BLaER1 treated with 17β-estradiol and CSF1 and Interleukin-3, amounts not matched to agents 10 nM and 100 nM (cell line): ENCODE measurements at regions not wholly inside any gene's neighbourhood (a gene's known extent, or its start where the extent isn't known, plus 50 kb on each side); places are given as distances from the start of the nearest gene placed in this dataset.
A peak's percentile ranks its signal among the peaks of the same experiment; 100 is the strongest.

Experiments
- H3K27ac ChIP-seq, 11 experiments: shearing (Covaris generic); formaldehyde crosslinking; 2 replicates each; pipeline ENCODE4 v1.8.1; 2022
- H3K27me3 ChIP-seq, 11 experiments: shearing (Covaris generic); formaldehyde crosslinking; 2 replicates each; pipeline ENCODE4 v1.8.1; 2022
- H3K36me3 ChIP-seq, 11 experiments: shearing (Covaris generic); formaldehyde crosslinking; 2 replicates each; pipeline ENCODE4 v1.8.1; 2022
- H3K4me1 ChIP-seq, 10 experiments: shearing (Covaris generic); formaldehyde crosslinking; 2 replicates each; pipeline ENCODE4 v1.8.1; 2022
- H3K4me2 ChIP-seq, 11 experiments: shearing (Covaris generic); formaldehyde crosslinking; 2 replicates each; pipeline ENCODE4 v1.8.1; 2022
- H3K4me3 ChIP-seq, 10 experiments: shearing (Covaris generic); formaldehyde crosslinking; 2 replicates each; pipeline ENCODE4 v1.8.1; 2022
- H3K9ac ChIP-seq, 11 experiments: shearing (Covaris generic); formaldehyde crosslinking; 2 replicates each; pipeline ENCODE4 v1.8.1; 2022
- H3K9me3 ChIP-seq, 11 experiments: shearing (Covaris generic); formaldehyde crosslinking; replicated peaks in 1 of 11; 2 replicates each; pipeline ENCODE4 v1.8.1; 2022
- H4K20me1 ChIP-seq, 11 experiments: shearing (Covaris generic); formaldehyde crosslinking; 2 replicates each; pipeline ENCODE4 v1.8.1; 2022
- Cebpa-rat ChIP-seq, 11 experiments: shearing (Covaris generic); IDR thresholded peaks; 2 replicates each; pipeline ENCODE4 v1.8.1; 2022

- TF ChIP-seq Cebpa-rat (IDR thresholded peaks at IDR 0.05) = no peak
- H3K36me3 ChIP-seq = peaks cover 0 to 38% (median 11%) of the 10 kb centered on the region in 11 experiments; a peak in 14 of 22 replicates
- no peaks in the 10 kb centered on the region for H4K20me1 ChIP-seq
- H3K4me1 ChIP-seq = peaks cover 17 to 21% (median 20%) of the 10 kb centered on the region in 10 experiments
- no peak overlapping the region for H3K27ac ChIP-seq
- H3K4me2 ChIP-seq = no peak overlapping the region
- H3K27me3 ChIP-seq = no peaks in the 10 kb centered on the region
- H3K4me3 ChIP-seq = no peak overlapping the region
- H3K9me3 ChIP-seq = no peaks in the 10 kb centered on the region
- no peak overlapping the region for H3K9ac ChIP-seq
These were observed 149.6 kb downstream of the KATNIP start for GRCh38 chr16:27699540-27699939.

DNA sequence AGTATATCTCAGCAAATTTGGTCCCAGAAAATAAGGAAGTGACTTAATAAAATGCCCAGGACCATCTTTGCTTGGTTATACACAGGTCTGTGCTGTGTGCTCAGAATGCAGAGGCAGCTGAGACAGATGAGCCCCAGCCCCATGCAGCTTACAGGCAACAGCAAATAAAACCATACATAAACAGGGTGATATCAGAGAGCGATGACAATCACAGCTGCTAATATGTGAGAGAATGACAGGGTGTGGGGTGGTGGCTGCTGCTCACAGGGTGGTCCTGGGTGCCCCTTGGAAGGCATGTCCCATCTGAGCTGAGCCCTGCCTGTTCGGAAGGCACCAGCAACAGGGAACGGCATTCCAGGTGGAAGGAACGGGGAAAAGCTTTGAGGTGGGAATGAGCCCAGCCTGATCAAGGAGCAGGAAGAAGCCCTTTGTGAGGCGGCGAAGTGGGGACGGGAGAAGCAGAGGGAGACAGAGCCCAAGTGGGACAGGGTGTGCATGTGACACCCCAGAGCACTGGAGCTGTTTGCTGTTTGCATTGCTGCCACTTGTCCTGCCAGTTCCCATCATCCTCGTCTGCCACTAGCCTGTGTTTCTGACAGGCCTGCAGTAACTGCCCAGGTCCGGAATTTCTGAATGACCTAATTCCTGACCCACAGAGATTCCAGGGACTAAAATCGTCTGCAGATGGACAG lies 150.5 kb downstream of the KATNIP start:
- H4K20me1 ChIP-seq = no peaks in the 10 kb centered on the region
- no peak overlapping the region for H3K9ac ChIP-seq
- no peak overlapping the region for H3K27ac ChIP-seq
- H3K4me1 ChIP-seq = peaks cover 17 to 22% (median 20%) of the 10 kb centered on the region in 10 experiments
- H3K27me3 ChIP-seq = no peaks in the 10 kb centered on the region
- H3K9me3 ChIP-seq = no peaks in the 10 kb centered on the region
- H3K4me3 ChIP-seq = no peak overlapping the region
- peaks cover 0 to 41% (median 11%) of the 10 kb centered on the region in 11 experiments; a peak in 14 of 22 replicates for H3K36me3 ChIP-seq
- no peak for TF ChIP-seq Cebpa-rat (IDR thresholded peaks at IDR 0.05)
- no peak overlapping the region for H3K4me2 ChIP-seq

DNA sequence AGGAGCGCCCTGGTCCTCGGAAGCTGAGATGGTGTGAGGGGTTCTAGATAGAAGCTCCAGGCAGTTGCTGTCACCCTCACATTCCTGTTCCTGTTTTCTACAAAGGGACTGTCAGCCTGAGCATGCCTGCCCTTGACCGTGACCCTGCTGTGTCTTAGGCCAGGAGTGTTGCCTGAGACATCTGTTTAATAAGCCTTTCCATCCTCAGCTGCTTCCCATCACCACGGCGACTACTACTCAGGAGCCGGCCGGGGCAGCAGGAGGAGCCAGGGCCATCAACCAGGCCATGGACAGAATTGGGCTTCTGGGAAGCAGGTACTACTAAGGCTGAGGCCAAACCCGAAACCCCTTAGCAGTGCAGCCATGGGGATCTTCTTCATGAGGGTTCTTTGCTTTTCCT lies 151.4 kb downstream of the KATNIP start:
- Histone ChIP-seq H3K4me3 (no peak overlapping the region), H3K4me2 (no peak overlapping the region), H3K4me1 (peaks cover 17 to 22% (median 20%) of the 10 kb centered on the region in 10 experiments), H4K20me1 (no peaks in the 10 kb centered on the region), H3K27ac (no peak overlapping the region), H3K9me3 (no peaks in the 10 kb centered on the region), H3K36me3 (peaks cover 0 to 45% (median 11%) of the 10 kb centered on the region in 11 experiments; a peak in 14 of 22 replicates), H3K27me3 (no peaks in the 10 kb centered on the region), H3K9ac (no peak overlapping the region)
- TF ChIP-seq Cebpa-rat (IDR thresholded peaks at IDR 0.05) = no peak

DNA sequence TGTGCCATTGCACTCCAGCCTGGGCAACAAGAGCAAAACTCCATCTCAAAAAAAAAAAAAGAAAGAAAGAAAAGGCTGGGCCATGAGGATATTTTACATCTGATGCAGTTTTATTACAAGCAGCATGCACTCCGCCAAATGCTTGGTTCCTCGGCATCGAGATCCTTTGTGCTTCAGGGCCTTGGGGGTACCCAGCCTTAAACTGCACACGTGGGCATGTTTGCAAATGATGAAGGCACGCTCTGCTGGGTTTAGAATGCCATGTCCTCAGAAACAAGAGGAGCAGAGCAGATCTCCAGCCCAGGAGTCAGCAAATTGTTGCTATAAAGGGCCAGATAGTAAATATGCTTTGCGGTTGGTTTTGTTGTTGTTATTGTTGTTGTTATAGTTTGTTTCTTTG lies 153.2 kb downstream of the KATNIP start:
- H3K27me3 ChIP-seq = no peaks in the 10 kb centered on the region
- no peaks in the 10 kb centered on the region for H3K9me3 ChIP-seq
- peak overlapping the region in 5 of 11 experiments; percentile 33 to 49 (median 47); a peak in 5 of 22 replicates for H3K9ac ChIP-seq
- H3K27ac ChIP-seq = peak overlapping the region in 9 of 11 experiments; percentile 33 to 71 (median 61); a peak in 15 of 22 replicates
- no peak for TF ChIP-seq Cebpa-rat (IDR thresholded peaks at IDR 0.05)
- H3K36me3 ChIP-seq = peaks cover 0 to 52% (median 11%) of the 10 kb centered on the region in 11 experiments; a peak in 15 of 22 replicates
- peaks cover 17 to 22% (median 20%) of the 10 kb centered on the region in 10 experiments for H3K4me1 ChIP-seq
- peak overlapping the region; percentile 54 to 80 (median 73) for H3K4me2 ChIP-seq
- H4K20me1 ChIP-seq = no peaks in the 10 kb centered on the region
- no peak overlapping the region for H3K4me3 ChIP-seq

- H3K36me3 ChIP-seq = peaks cover 0 to 52% (median 9%) of the 10 kb centered on the region in 11 experiments; a peak in 15 of 22 replicates
- no peak for TF ChIP-seq Cebpa-rat (IDR thresholded peaks at IDR 0.05)
- H3K27ac ChIP-seq = peak overlapping the region in 10 of 11 experiments; percentile 33 to 71 (median 60); a peak in 19 of 22 replicates
- peak overlapping the region in 7 of 11 experiments; percentile 3 to 49 (median 45); a peak in 13 of 22 replicates for H3K9ac ChIP-seq
- H3K4me2 ChIP-seq = peak overlapping the region; percentile 54 to 80 (median 73)
- no peaks in the 10 kb centered on the region for H4K20me1 ChIP-seq
- H3K4me1 ChIP-seq = peaks cover 17 to 22% (median 20%) of the 10 kb centered on the region in 10 experiments
- H3K9me3 ChIP-seq = no peaks in the 10 kb centered on the region
- no peaks in the 10 kb centered on the region for H3K27me3 ChIP-seq
- no peak overlapping the region; a peak in 1 of 20 replicates for H3K4me3 ChIP-seq
These were observed 153.6 kb downstream of the KATNIP start for GRCh38 chr16:27703545-27703944.

GRCh38 chr16:27704252-27704651 lies 154.3 kb downstream of the KATNIP start:
- Histone ChIP-seq H3K4me1 (peaks cover 17 to 22% (median 20%) of the 10 kb centered on the region in 10 experiments), H3K9ac (peak overlapping the region in 4 of 11 experiments; percentile 42 to 49 (median 46); a peak in 7 of 22 replicates), H3K4me3 (no peak overlapping the region), H3K36me3 (peaks cover 0 to 51% (median 7%) of the 10 kb centered on the region in 11 experiments; a peak in 12 of 22 replicates), H3K27ac (peak overlapping the region in 9 of 11 experiments; percentile 33 to 71 (median 61); a peak in 15 of 22 replicates), H3K9me3 (no peaks in the 10 kb centered on the region), H4K20me1 (no peaks in the 10 kb centered on the region), H3K27me3 (no peaks in the 10 kb centered on the region), H3K4me2 (peak overlapping the region; percentile 54 to 80 (median 73))
- no peak for TF ChIP-seq Cebpa-rat (IDR thresholded peaks at IDR 0.05)

- Histone ChIP-seq H3K9me3 (no peaks in the 10 kb centered on the region), H3K36me3 (peaks cover 0 to 55% (median 5%) of the 10 kb centered on the region in 11 experiments; a peak in 10 of 22 replicates), H3K27me3 (no peaks in the 10 kb centered on the region), H3K4me3 (no peak overlapping the region), H3K9ac (no peak overlapping the region), H3K27ac (no peak overlapping the region), H4K20me1 (no peaks in the 10 kb centered on the region), H3K4me1 (peaks cover 17 to 22% (median 20%) of the 10 kb centered on the region in 10 experiments), H3K4me2 (no peak overlapping the region)
- TF ChIP-seq Cebpa-rat (IDR thresholded peaks at IDR 0.05) = no peak
These were observed 156.4 kb downstream of the KATNIP start for GRCh38 chr16:27706156-27706865.

DNA sequence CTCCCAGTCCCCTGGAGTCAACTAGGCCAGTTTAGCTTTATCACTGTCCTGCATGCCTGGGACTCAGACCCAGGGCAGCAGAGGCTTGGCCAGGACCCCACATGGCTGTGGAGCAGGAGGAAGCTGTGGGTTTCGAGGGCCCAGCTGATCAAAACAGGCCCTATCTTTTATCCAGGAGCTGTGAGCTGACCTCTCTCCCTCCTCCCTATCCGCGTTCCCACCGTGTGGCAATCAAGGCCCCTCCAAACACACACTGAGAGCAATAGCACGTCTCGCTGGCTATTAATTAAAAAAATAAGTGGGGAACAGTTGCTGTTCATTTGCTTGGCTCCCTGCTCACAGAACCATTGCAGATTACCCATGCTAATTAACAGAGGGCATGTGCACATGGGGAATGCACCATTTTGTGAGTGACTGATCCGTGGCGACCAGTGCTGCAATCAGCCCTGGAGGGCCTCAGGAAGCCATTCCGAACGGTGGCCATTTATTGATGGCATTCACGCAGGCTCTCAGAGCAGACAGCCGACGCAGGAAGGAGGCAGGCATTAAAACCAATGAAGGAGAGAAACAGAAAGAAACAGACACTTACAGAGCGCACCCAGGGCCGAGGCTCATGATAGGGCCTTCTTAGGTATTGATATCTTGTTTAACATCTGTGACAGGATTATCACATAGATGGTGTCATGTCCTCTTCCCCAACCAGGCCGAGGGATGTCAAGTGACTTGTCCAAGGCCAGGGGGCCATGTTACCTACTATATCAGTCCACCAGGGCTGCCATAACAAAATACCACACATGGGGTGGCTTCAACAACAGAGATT lies 157.1 kb downstream of the KATNIP start:
- Histone ChIP-seq H3K4me2 (no peak overlapping the region), H3K27ac (no peak overlapping the region), H3K36me3 (peaks cover 0 to 55% (median 5%) of the 10 kb centered on the region in 11 experiments; a peak in 10 of 22 replicates), H4K20me1 (no peaks in the 10 kb centered on the region), H3K4me1 (peaks cover 18 to 26% (median 23%) of the 10 kb centered on the region in 10 experiments), H3K27me3 (no peaks in the 10 kb centered on the region), H3K4me3 (no peak overlapping the region), H3K9ac (no peak overlapping the region), H3K9me3 (no peaks in the 10 kb centered on the region)
- no peak for TF ChIP-seq Cebpa-rat (IDR thresholded peaks at IDR 0.05)
